Coronary artery (tissue), 2 donors: ENCODE measurements at regions not wholly inside any gene's neighbourhood (a gene's known extent, or its start where the extent isn't known, plus 50 kb on each side); places are given as distances from the start of the nearest gene placed in this dataset.

ENCODE experiments used
- DNase-seq: peaks from one replicate; pipeline ENCODE4 v3.0.0-alpha.2; 2017; ENCODE audit warnings: low spot score
- H3K27ac ChIP-seq, 2 donors: fragments of 200-600 bp; sonication (generic); one replicate each; pipeline ENCODE4 v1.5.1; 2016 to 2019
- H3K4me3 ChIP-seq: fragments of 200-600 bp; sonication (generic); 2 replicates; pipeline ENCODE4 v1.5.1; 2016; ENCODE audit warnings: mild to moderate bottlenecking, moderate library complexity
- TF ChIP-seq, protein P1 (sequence below): fragments of 200-600 bp; sonication (generic); IDR thresholded peaks from one replicate; pipeline ENCODE4 v1.5.1; 2019; ENCODE audit warnings: antibody characterized with exemption

- H3K27ac ChIP-seq, result no peak overlapping the region
- no peak for DNase-seq
- TF ChIP-seq, protein P1, sequence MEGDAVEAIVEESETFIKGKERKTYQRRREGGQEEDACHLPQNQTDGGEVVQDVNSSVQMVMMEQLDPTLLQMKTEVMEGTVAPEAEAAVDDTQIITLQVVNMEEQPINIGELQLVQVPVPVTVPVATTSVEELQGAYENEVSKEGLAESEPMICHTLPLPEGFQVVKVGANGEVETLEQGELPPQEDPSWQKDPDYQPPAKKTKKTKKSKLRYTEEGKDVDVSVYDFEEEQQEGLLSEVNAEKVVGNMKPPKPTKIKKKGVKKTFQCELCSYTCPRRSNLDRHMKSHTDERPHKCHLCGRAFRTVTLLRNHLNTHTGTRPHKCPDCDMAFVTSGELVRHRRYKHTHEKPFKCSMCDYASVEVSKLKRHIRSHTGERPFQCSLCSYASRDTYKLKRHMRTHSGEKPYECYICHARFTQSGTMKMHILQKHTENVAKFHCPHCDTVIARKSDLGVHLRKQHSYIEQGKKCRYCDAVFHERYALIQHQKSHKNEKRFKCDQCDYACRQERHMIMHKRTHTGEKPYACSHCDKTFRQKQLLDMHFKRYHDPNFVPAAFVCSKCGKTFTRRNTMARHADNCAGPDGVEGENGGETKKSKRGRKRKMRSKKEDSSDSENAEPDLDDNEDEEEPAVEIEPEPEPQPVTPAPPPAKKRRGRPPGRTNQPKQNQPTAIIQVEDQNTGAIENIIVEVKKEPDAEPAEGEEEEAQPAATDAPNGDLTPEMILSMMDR, result no peak
- no peak overlapping the region for H3K4me3 ChIP-seq
These were observed 60.5 kb upstream of the SLC22A23 start for GRCh38 chr6:3517350-3517749.

DNA sequence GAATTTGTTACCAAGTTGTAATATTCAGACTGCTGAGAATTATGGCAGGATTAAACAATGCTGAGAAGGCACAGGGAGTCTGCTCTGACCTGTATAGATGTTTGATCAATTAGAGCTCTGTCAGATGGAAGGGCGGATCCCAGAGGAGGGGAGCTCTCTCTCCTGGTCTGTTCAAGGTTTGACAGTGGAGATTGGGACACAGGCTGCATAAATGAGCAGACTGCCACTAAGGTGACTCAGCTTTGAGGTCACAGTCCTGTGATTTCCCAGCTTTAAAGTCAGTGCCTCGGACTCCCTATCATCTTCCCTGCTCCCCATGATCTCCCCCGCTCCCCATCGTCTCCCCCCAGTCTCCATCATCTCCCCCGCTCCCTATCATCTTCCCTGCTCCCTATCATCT lies 59.2 kb upstream of the SLC22A23 start:
- no peak overlapping the region for H3K4me3 ChIP-seq
- H3K27ac ChIP-seq, result no peak overlapping the region
- TF ChIP-seq, protein P1, result no peak
- DNase-seq, result no peak

- TF ChIP-seq, protein P1, result no peak
- DNase-seq, result no peak
- H3K27ac ChIP-seq, result no peak overlapping the region
- no peak overlapping the region for H3K4me3 ChIP-seq
These were observed 58.8 kb upstream of the SLC22A23 start for GRCh38 chr6:3515669-3516068.

GRCh38 chr6:3513416-3513815 lies 56.6 kb upstream of the SLC22A23 start:
- Histone ChIP-seq H3K27ac (no peak overlapping the region), H3K4me3 (no peak overlapping the region)
- no peak for DNase-seq
- TF ChIP-seq, protein P1, result no peak

- Histone ChIP-seq H3K4me3 (no peak overlapping the region), H3K27ac (no peak overlapping the region)
- DNase-seq, result no peak
- TF ChIP-seq, protein P1, result no peak
These were observed 56.0 kb upstream of the SLC22A23 start for GRCh38 chr6:3512832-3513231.

- no peak overlapping the region for H3K27ac ChIP-seq
- H3K4me3 ChIP-seq, result no peak overlapping the region
- TF ChIP-seq, protein P1, result no peak
- no peak for DNase-seq
These were observed 53.8 kb upstream of the SLC22A23 start for GRCh38 chr6:3510617-3511016.

GRCh38 chr6:3510178-3510577 lies 53.3 kb upstream of the SLC22A23 start:
- DNase-seq, result no peak
- Histone ChIP-seq H3K27ac (no peak overlapping the region), H3K4me3 (no peak overlapping the region)
- TF ChIP-seq, protein P1, result no peak
